ENCODE measurements at regions not wholly inside any gene's neighbourhood (a gene's known extent, or its start where the extent isn't known, plus 50 kb on each side); places are given as distances from the start of the nearest gene placed in this dataset.
"Not testable (repeated sequence)": the region's sequence is repeated elsewhere in the genome, so short reads cannot be mapped to it uniquely, and the experiment has no call there.

DNA sequence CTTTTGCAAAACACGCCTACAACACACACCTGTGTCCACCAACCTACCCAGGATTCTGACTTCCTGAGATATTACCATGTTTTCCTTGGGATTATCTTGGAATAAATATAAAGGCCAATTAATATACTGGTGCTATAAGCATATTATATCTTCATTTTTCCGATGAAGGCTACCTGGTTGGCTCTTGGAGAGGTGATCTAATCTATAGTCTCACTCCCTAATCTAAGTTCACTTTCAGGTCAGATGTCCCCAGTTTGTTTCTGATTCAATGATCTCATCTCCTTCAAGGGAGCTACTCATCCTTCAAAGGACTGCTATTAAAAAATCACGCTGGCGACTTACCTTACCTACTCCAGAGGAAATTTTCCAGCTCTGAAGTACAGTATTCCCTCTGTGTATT lies 517.5 kb downstream of the KLF5 start:
- DNase-seq (ENCODE audit: low read depth) = no peak

DNA sequence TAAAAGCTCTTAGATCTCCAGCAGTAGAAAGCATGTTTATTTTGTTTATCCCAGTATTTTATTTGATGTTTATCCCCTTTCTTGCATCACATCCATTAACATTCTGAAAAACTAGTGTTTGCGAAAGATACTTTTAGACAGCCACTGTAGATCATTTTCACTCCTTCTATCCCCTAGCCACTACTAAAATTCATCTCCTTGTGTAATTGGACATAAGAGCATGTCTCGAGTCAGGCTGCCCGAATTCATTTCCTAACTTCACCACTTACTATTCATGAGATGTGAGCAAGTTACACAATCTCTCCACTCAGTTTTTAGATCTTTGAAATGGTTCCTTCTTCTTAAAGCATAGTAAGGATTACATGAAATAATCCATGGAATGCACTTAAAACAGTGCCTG lies 514.0 kb downstream of the KLF5 start:
- no peak for DNase-seq (ENCODE audit: low read depth)

DNA sequence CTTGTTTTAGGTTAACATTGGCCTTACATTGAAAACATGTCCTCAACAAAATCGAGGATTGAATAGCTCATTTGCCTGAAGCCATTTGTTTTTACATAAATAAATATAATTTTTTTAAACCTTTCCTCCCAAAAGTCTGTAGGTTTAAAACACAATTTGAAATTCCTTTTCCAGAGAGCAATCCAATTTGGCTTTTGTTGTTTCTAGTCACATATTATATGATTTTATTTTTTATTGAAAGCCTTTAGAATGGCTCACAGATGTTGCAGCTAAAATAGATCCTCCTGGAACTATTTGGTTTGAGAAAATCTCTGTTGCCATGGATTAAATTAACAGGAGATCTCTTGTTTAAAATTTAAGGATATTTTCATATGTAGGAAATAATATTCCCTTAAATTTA lies 512.6 kb downstream of the KLF5 start:
- DNase-seq (ENCODE audit: low read depth) = no peak

DNA sequence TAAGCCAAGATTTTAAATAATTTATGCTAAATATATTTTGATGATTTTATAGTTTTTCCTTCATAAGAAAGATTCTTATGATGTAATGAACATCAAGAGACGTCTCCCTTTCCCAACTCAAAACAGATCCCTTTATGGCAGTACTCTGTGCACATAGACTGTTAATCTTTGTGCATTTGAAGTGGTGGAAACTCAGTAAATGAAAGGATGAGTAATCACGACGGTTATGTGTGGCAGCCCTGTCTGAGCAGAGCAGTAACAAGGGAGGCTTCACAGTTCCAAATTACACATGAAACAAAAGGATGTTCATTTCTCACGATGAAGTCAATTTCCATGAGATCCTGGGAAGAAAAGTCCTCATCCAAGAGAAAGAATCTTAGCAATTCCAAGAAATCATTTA lies 498.1 kb downstream of the KLF5 start:
- DNase-seq (ENCODE audit: low read depth) = no peak

DNA sequence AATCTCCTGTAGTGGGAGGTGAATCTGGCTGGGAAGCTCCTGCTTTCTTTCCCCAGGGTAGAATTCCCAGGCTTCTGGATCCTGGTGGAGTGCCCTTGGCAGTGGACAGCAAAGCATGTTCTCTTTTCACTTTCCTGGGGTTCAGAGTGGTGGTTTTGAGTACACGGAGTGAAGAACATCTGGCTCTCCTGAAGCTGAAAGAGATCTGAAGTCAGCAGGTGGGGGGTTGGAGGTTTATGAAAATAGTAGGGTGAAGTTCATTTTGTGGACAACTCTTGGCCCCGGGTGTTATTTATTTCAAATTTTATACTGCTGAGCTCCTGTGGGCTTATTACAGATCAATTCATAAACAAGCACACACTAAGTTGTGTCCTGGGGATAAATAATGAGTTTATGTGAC lies 497.3 kb downstream of the KLF5 start:
- DNase-seq (ENCODE audit: low read depth) = no peak

DNA sequence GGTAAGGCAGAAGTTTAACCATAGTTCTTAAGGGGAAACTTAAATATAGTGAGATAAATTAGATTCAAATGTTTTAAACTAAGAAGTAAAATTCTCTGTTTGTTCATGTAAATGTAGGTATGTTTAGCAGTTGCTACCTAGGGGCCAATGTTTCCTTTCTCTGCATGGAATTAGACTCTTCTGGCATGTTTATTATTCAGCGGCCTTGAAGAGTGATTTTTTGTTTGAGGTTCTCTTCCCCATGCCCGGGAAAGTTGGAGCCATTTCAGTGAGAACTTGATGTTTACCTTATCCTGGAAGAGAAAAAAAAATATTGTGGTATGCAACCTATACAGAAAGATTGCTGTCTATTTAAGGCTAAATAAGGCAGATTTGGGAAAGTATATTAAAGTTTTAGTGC lies 492.9 kb downstream of the KLF5 start:
- no peak for DNase-seq (ENCODE audit: low read depth)

DNA sequence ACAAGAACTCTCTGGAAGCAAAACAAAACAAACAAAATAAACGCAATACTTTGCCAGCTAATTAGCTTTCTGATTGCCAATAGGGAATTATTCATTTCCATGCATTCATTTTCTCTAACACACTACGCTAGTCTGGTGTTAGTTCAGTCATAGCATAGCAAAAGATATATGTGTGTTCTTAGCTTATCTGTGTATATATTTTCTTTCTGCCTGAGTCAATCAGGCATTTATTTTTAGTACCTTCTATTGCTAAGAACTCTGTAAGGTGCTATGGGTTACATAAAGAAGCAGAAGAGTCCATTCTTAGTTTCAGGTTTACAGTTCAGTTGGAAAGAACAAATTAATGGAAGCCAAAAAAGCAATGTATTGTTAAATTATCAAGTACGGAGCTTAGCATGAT lies 490.9 kb downstream of the KLF5 start:
- no peak for DNase-seq (ENCODE audit: low read depth)

DNA sequence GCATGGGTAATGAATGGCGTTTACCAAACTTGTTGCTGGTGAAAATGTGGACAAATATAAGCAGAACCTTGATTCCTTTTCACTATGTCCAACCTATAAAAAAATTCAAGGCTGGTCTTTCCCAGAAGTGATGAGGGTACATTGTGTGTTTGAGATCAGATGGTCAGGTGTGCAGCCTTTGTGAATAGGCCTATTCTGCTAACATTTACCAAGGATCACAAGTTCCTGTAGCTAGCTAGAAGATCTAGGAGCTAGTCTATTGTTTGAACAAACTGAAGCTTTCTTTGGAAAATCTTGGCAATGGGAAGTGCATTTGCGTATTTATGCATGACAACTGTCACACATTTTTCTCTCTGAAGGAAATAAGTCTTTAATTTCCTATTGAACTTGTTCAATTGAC lies 489.6 kb downstream of the KLF5 start:
- no peak for DNase-seq (ENCODE audit: low read depth)

DNA sequence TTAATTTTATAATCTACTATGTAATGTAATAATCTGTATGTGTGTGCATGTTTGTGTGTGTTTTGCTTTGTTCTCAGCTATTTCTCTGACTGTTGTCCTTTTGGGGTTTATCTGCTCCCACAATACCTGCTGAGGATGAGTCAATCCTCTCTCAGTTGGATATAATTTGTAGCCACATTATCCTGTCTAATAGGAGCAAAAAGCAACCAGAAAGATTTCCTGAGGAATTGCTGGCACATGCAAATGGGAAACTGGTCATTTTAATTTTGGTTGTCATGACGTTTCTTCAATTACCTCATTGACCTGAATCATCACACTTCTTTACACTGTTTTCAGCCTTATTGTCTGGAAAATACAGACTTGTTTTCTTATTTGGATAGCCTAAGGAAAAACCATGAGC lies 488.4 kb downstream of the KLF5 start:
- DNase-seq (ENCODE audit: low read depth) = no peak

DNA sequence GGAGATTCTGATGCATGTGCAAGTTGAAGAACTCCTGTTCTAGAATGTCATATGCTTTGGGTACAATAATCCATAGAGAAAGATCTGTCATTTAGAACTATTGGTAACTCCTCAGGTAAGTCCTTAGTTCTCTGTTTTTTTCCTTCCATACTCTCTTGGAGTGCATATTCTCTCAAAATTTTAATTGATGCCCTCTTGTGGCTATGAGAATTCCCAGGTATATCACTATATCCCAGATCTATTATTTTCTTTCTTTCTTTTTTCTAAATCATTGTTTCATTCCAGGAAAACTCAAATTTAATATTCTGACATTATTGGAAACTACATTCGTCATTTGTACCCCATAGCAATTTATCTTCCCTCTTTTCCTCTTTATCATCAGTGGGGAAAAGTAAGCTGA lies 485.4 kb downstream of the KLF5 start:
- no peak for DNase-seq (ENCODE audit: low read depth)

DNA sequence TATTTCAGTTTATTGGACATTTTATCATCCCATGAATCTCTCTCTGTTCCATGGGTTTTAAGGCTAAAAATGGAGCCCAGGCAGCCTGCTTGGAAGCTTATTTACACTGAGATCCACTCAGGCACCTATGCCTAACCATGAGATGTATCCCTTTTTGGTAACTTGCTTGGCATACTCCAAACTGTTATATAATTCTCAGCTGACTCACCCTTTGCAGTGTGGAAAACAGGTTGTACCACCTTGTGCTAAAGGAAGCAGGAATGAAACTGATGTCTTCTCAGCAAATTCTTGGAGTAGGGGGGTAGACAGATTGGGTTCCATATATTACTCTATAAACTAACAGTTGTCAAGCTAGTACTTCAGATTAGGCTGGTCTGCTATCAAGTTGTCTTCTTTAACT lies 483.6 kb downstream of the KLF5 start:
- DNase-seq (ENCODE audit: low read depth) = no peak

DNA sequence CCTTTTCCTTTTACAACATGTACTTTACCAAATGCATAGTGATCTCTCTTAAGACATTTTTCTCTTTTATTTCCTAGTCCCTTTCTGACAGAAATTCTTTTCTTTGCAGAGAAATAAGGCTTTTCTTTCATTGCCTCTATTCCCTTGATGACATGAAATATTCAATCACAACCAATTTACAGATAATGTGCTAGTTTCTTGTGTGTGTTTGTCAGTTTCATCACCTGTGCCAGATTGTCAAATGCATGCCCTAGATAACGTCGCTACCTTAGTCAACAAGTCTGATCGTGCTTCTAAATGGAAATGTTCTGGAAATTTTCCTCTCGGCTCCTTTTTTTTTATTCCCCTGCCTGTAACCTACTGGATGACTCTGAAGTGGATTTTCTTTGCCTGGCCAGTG lies 478.1 kb downstream of the KLF5 start:
- DNase-seq (ENCODE audit: low read depth) = no peak

DNA sequence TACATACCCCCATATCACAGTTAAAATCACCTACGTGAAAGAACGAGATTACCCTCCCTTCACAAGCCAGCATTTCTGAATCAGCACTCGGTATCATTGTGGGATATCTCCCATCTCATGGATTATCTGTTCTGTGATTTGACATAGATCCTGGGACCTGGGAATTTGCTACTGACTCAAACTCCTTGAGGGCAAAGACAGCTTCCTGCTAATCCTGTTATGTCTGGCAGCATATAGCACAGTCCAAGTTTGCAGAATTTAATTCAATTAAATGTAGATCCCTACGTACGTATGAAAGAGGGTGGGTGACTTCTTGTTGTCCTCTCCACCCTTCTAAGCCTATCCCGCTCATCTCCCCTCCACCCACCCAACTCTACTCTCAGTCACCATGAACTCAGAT lies 476.5 kb downstream of the KLF5 start:
- DNase-seq (ENCODE audit: low read depth) = no peak

DNA sequence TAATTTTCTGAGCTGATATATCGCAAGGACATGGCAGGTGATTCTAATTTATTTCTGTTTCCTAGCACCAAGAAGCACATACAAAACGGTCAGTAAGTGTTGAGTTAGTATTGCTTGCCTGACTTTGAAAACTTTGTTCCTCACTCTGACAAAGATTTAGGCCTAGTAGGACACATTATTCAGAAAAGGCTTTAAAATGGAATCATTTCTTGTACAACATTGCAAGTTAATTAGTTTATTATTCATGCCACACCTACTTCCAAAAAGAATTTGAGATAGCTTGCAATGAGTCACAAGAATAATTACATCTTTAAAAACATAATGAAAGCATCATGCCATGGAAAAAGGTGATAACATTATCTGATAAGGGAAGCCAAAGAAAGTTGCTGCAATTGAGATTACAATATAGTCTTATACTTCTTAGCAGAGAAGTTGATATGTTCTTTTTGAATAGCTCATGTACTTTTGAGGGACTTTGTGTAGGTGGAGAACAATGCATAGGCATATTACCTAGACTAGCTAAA lies 474.2 kb downstream of the KLF5 start:
- no peak for DNase-seq (ENCODE audit: low read depth)

DNA sequence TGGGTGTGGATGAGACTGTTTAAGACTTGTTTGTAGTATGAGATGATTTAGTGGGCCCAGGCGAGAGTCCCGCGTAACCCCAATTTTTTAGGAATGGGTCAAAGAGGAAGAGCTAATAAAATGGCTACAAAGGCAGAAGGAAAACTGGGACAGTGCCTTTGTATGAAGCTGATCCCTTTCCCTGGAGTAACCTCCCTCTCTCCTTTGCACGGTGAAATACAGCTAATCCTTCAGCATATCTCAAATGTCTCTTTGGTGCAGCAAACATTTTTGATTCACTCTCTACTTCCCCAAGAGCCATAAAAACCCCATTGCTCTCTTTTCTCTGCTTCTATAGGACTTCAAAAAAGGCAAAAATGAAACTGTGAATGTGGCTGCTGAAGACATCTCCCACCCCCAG lies 473.8 kb downstream of the KLF5 start:
- DNase-seq (ENCODE audit: low read depth) = no peak

DNA sequence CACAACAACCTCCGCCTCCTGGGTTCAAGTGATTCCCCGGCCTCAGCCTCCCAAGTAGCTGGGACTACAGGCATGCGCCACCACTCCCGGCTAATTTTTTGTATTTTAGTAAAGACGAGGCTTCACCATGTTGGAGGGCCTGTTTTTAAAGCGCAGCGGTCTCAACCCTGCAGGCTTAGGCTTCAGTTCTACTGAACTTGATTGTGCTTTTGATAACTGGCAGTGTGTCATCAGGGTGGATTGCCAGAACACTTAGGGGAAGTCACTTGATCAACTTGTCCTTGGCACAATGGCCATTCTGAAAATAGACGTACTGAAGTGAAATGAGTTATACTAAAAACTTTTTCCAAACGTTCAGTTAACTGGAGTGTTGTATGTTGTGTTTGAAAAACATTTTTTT lies 472.2 kb downstream of the KLF5 start:
- DNase-seq (ENCODE audit: low read depth) = no peak

DNA sequence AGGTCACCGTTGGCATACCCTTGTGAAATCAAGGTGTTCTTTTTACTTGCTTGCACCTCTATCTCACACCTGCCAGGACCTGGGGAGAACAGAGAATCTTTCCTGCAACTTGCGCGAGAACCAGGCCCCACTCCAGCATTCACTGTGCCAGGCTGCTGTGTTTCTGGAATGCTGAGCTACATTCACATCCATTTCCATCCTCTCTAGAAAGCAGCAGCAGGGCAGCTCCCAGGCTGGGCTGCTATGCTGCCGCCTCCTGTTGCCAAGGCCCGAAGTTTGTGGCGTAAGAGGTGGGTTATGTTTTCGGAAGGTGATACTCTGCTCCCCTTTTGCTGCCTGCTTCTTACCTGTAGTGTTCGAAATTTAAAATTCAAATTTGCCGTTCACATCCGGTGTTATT lies 464.1 kb downstream of the KLF5 start:
- DNase-seq (ENCODE audit: low read depth) = no peak

DNA sequence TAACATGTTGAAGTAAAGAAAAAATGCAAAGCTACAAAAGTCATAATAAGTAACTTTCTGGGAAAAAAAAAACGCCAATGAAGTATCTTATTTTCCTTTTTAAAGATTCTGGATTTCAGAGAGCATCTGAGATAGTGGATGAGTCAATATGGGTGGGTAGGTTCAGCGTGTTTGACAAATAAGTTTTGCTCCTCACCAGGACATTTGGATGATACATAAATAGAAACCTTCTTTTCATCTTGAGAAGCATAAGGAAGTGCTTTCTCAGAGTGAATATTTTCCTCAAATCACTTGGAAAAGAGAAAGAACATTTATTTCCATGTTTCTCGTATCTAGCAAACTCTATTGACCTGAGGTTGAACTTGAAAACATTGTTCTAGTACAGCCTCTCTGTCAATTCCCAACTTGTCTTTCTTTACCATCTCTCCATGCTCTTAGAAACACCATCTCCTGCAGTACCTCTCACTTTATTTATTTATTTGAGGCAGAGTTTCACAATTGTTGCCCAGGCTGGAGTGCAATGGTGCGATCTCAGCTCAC lies 463.2 kb downstream of the KLF5 start:
- no peak for DNase-seq (ENCODE audit: low read depth)

DNA sequence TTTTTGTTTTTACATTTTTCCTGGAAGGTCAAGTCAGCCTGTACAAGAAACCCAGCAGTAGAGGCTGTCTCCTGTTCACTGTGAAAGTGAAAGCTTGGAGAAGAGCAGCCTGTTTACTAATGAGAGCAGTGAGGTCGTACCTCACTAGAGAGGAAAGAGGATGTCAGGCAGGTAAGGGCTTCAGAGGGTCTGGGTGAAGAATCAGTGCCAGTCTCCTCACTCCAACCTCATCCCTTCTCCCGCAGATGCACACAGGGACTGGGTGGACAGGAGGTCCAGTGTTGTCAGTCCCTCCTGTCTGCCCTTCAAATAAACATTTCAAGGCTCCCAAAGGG lies 462.5 kb downstream of the KLF5 start:
- DNase-seq (ENCODE audit: low read depth) = no peak

DNA sequence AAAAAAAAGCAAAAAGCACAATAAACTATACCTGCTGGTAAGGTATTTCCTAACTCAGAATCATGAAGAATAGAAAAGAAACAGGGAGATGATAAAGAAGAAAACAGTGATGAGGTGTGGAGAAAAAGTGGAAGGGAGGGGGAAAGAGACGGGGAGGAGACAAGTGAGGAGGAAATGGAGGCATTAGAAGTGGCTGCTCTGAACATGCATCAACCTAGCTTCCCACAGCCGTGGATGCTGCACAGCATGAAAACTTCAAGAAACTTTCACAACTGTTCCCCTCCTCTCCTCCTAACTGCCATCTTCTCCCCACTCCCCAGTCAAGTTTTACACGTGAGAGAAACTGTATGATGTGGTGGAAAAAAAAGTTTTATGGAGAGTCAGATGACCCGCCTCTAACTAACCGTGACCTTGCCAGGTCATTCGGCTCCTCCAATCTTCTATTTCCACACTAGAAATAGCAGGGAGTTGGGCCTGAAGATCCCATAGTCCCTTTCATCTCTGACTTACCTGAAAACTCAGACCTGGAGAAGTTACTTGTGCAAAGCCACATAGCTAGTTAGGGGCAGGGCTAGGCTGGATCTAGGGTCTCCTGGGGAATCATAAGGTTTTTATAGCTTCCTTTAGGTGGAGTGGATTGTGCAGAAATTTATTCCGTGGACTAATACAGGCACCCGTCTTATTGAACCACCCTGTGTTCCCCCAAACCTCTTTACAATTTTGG lies 461.9 kb downstream of the KLF5 start:
- DNase-seq (ENCODE audit: low read depth) = no peak

DNA sequence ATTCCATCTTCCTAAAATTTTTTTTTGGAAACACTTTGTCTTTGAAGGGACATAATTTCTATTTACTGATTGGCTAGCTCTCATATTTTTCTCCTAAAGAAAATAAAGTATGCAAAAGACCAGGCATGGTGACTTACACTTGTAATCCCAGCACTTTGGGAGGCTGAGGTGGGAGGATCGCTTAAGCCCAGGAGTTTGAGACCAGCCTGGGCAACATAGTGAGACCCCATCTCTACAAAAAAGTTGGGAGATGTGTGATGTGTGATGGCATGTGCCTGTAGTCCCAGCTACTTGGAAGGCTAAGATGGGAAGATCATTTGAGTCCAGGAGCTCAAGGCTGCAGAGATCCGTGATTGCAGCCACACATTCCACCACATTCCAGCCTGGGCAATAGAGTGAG lies 461.3 kb downstream of the KLF5 start:
- DNase-seq (ENCODE audit: low read depth) = not testable (repeated sequence)

DNA sequence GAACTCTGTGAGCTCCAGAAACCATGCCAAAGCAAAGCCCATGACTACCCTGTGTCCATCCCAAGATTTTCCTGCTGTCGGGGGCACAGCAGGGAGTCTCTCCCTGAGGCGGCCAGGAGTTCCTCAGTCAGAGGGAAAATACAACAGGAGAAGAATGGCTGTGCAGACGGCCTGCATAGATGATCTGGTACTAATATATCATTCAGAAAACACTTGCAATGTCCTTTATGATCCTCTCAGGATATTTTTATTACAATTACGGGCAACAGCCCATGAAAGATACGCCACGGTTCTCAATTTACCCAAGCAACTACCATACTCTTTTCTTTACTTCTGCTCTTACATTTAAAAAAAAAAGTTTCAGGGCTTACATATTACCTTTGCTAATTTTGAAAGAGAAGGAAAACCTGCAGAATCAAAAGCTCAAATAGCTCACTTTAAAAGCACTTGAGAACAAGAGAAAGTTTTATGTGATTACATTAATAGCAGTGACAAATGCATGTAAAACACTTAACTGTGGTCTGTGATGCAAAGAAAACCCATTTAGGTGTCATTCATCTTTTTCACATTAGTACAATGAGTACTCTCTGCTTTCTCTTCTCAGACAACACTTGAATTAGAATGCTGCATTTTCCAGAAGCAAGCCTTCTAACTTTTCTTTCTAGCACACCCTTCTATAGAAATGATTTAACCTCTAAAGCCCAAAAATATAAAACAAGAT lies 460.8 kb downstream of the KLF5 start:
- no peak for DNase-seq (ENCODE audit: low read depth)

DNA sequence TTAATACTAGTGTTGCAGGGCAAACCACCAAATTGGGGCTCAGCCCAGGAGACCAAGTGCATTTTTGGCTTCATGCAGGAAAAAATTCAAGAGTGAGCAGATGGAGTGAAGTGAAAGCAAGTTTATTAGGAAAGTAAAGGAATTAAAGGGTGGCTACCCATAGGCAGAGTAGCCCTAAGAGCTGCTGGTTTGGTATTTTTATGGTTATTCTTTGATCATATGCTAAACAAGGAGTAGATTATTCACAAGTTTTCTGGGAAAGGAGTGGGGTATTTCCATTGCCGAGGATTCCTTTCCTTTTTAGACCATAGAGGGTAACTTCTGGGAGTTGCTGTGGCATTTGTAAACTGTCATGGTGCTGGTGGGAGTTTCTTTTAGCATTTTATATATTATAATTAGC lies 459.0 kb downstream of the KLF5 start:
- no peak for DNase-seq (ENCODE audit: low read depth)

DNA sequence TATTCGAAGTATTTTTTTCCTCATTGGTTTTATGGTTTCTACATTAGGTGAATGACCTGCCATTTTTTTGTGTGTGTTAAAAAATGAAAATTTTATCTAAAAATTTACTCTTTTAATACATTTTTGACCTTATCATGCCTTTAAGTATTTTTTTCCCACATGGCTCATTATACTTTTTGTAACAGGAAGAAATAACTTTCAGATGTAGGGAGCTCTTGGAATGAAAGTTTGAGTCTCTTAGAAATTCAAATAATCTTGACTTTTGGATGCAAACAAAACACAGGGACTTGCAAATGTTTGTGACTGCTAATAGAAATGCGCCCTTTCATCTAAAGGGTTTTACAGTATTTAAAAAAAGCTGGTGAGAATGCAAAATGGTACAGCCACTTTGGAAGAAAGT lies 457.9 kb downstream of the KLF5 start:
- DNase-seq (ENCODE audit: low read depth) = no peak
